ENCODE measurements at regions not wholly inside any gene's neighbourhood (a gene's known extent, or its start where the extent isn't known, plus 50 kb on each side); places are given as distances from the start of the nearest gene placed in this dataset.

- TF ChIP-seq, protein P1, sequence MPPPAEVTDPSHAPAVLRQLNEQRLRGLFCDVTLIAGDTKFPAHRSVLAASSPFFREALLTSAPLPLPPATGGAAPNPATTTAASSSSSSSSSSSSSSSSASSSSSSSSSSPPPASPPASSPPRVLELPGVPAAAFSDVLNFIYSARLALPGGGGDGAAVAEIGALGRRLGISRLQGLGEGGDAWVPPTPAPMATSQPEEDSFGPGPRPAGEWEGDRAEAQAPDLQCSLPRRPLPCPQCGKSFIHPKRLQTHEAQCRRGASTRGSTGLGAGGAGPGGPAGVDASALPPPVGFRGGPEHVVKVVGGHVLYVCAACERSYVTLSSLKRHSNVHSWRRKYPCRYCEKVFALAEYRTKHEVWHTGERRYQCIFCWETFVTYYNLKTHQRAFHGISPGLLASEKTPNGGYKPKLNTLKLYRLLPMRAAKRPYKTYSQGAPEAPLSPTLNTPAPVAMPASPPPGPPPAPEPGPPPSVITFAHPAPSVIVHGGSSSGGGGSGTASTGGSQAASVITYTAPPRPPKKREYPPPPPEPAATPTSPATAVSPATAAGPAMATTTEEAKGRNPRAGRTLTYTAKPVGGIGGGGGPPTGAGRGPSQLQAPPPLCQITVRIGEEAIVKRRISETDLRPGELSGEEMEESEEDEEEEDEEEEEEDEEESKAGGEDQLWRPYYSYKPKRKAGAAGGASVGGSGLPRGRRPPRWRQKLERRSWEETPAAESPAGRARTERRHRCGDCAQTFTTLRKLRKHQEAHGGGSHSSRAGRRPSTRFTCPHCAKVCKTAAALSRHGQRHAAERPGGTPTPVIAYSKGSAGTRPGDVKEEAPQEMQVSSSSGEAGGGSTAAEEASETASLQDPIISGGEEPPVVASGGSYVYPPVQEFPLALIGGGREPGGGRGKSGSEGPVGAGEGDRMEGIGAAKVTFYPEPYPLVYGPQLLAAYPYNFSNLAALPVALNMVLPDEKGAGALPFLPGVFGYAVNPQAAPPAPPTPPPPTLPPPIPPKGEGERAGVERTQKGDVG (CRISPR knock-in tag; IDR thresholded peaks at IDR 0.05): no peak
- no peak for TF ChIP-seq NBN (IDR thresholded peaks at IDR 0.05)
Observed at GRCh38 chr2:215755641-215756345, 257.6 kb downstream of the MREG start (continued).

DNA sequence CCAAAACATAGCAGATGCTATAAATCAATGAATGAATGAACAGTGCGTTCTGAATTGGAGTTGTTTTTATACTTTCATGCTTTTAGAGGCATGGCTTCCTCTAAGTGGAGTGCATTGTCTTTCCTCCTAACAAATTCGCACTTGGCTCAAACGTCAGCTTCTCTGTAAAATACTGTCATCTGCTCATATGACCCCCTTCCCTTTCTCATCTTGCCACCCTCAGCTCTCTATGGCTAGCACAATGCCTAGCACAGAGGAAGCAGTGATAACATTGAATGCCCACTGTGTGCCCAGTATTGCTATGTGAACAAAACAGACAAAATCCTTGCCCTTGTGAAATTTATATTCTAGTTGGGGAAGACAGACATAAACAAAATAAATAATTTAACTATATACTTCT, 258.8 kb downstream of the MREG start:
- no peaks in the 10 kb centered on the region for H3K4me1 ChIP-seq (ENCODE audit: control insufficient read depth, insufficient read depth, low read length)
- WGBS (ENCODE audit: insufficient coverage, insufficient replicate concordance, low lambda C conversion rate, missing lambda C conversion rate): 9% methylated on average over 3 of the region's 3 CpGs
- FAIRE-seq: no peak
- intact Hi-C loops (cut with micrococcal nuclease; ENCODE audit: unreplicated experiment) (no loop called here), in situ Hi-C loops (cut with MboI) (no loop called here)
- no peak for DNase-seq (ENCODE audit: low read depth, low spot score)
- H3K4me3 ChIP-seq: no peak overlapping the region
- TF ChIP-seq SMAD5 (IDR thresholded peaks at IDR 0.05; ENCODE audit: low read depth): no peak
- TF ChIP-seq RFX5 (IDR thresholded peaks at IDR 0.05; ENCODE audit: low read depth, low read length): no peak
- TF ChIP-seq, protein P2, sequence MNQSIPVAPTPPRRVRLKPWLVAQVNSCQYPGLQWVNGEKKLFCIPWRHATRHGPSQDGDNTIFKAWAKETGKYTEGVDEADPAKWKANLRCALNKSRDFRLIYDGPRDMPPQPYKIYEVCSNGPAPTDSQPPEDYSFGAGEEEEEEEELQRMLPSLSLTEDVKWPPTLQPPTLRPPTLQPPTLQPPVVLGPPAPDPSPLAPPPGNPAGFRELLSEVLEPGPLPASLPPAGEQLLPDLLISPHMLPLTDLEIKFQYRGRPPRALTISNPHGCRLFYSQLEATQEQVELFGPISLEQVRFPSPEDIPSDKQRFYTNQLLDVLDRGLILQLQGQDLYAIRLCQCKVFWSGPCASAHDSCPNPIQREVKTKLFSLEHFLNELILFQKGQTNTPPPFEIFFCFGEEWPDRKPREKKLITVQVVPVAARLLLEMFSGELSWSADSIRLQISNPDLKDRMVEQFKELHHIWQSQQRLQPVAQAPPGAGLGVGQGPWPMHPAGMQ (IDR thresholded peaks at IDR 0.05; ENCODE audit: borderline replicate concordance): no peak
- no peak for TF ChIP-seq CEBPB (IDR thresholded peaks at IDR 0.05; ENCODE audit: borderline replicate concordance in 1 of 2, low read depth in 2 of 2, low read length in 2 of 2)
- no peak for ATAC-seq
- ChIA-PET SMC1A (ENCODE audit: uncharacterized antibody, unreplicated experiment) (interaction anchor here (0.6 to 1.4 kb wide), 4 partner anchors 16 to 51 kb away, joined by 3 to 4 read pairs (median 3); no protein-coding TSS in a partner anchor), CTCF (no interaction called here), POLR2A (no interaction called here), RAD21 (ENCODE audit: unreplicated experiment) (no interaction called here)
- H3K4me2 ChIP-seq (ENCODE audit: control insufficient read depth, insufficient read depth): no peak overlapping the region
- H3K36me3 ChIP-seq (ENCODE audit: control insufficient read depth in 2 of 2, insufficient read depth in 2 of 2, low read length in 1 of 2): no peaks in the 10 kb centered on the region
- H4K20me1 ChIP-seq (ENCODE audit: control insufficient read depth, insufficient read depth): no peaks in the 10 kb centered on the region; the same call in 1 of the 2 replicates
- no peak overlapping the region for H3K27ac ChIP-seq (ENCODE audit: control insufficient read depth, insufficient read depth)
- H3K27me3 ChIP-seq (replicated peaks in 1 of 2; ENCODE audit: control insufficient read depth in 2 of 2, insufficient read depth in 2 of 2, low read length in 1 of 2): no peaks in the 10 kb centered on the region; a peak in 1 of 4 replicates
- no peaks in the 10 kb centered on the region for H3K79me2 ChIP-seq (ENCODE audit: control insufficient read depth, insufficient read depth, low read length)
- H3K9ac ChIP-seq (ENCODE audit: control insufficient read depth, insufficient read depth, low read length): no peak overlapping the region
- H3K9me3 ChIP-seq (replicated peaks; ENCODE audit: control insufficient read depth, insufficient read depth, low read length): no peaks in the 10 kb centered on the region
- no TSS peak for BruUV-seq (replicated peaks)
- H2AFZ ChIP-seq (ENCODE audit: control insufficient read depth, low read depth, low read length): no peak overlapping the region
